T-cell (primary cell): ENCODE measurements at regions not wholly inside any gene's neighbourhood (a gene's known extent, or its start where the extent isn't known, plus 50 kb on each side); places are given as distances from the start of the nearest gene placed in this dataset.
A peak's percentile ranks its signal among the peaks of the same experiment; 100 is the strongest.
"Not testable (repeated sequence)": the region's sequence is repeated elsewhere in the genome, so short reads cannot be mapped to it uniquely, and the experiment has no call there.

Source experiments
- ATAC-seq, 4 experiments: fragments of 200-7000 bp in 3 of 4; fragments of 150-1000 bp in 1 of 4; cut with Tn5 transposase; replicated peaks in 1 of 4; 1 replicate in 3 of 4; 2 replicates in 1 of 4; pipeline ENCODE4 v1.10.0; 2021; ENCODE audit warnings: moderate library complexity in 3 of 4, mild to moderate bottlenecking in 2 of 4, moderate number of reproducible peaks in 1 of 4
- CTCF ChIA-PET, 2 donors: fragments of 300-600 bp; sonication (Branson Sonifier 250); formaldehyde crosslinking; loops; one replicate each; lab custom pipeline; 2022; ENCODE audit warnings: antibody characterized with exemption in 2 of 2; lab: Charles Lee
- POLR2A ChIA-PET, 2 donors: fragments of 300-600 bp; sonication (Branson Sonifier 250); formaldehyde crosslinking; loops; one replicate each; lab custom pipeline; 2022; ENCODE audit warnings: antibody characterized with exemption in 2 of 2; lab: Charles Lee
- DNase-seq, 35 experiments: peaks; one replicate each; pipeline versions ENCODE4 v3.0.0 to v3.0.0-alpha.2; 2013 to 2023
- H3K27ac ChIP-seq: one replicate; pipeline ENCODE4 v1.5.1; 2013; ENCODE audit warnings: low read length
- H3K27me3 ChIP-seq, 2 experiments: replicated peaks in 1 of 2; 1 replicate in 1 of 2; 2 replicates in 1 of 2; pipeline versions ENCODE4 v1.6.1 to v1.7.0; 2013; ENCODE audit warnings: low read length in 1 of 2, mixed read lengths in 1 of 2; ENCODE audit not compliant: control insufficient read depth in 2 of 2, insufficient read depth in 2 of 2; ENCODE audit errors: extremely low read depth in 1 of 2
- H3K36me3 ChIP-seq, 2 donors: 1 replicate in 1 of 2; 2 replicates in 1 of 2; pipeline versions ENCODE4 v1.6.1 to v1.7.0; 2013; ENCODE audit warnings: low read length in 1 of 2; ENCODE audit not compliant: control insufficient read depth in 2 of 2, insufficient read depth in 1 of 2; ENCODE audit errors: extremely low read depth in 1 of 2
- H3K4me1 ChIP-seq, 2 experiments: 1 replicate in 1 of 2; 2 replicates in 1 of 2; pipeline versions ENCODE4 v1.6.1 to v1.7.0; 2013; ENCODE audit warnings: low read length in 2 of 2, mixed read lengths in 1 of 2; ENCODE audit not compliant: insufficient read depth in 2 of 2, control insufficient read depth in 1 of 2; ENCODE audit errors: extremely low read depth in 1 of 2
- H3K4me3 ChIP-seq, 2 donors: 1 replicate in 1 of 2; 2 replicates in 1 of 2; pipeline versions ENCODE4 v1.5.1 to v1.7.0; 2013; ENCODE audit warnings: mild to moderate bottlenecking in 2 of 2, low read length in 1 of 2, moderate library complexity in 1 of 2; ENCODE audit not compliant: control insufficient read depth in 1 of 2; ENCODE audit errors: extremely low read depth in 1 of 2
- H3K9me3 ChIP-seq: 2 replicates; pipeline ENCODE4 v1.7.0; 2013
- H3K27ac Mint-ChIP-seq, 2 donors: one replicate each; pipeline ENCODE4 v1.8.0; 2020 to 2021; ENCODE audit warnings: mild to moderate bottlenecking in 2 of 2, mixed read lengths in 2 of 2
- H3K27me3 Mint-ChIP-seq, 2 donors: one replicate each; pipeline ENCODE4 v1.8.0; 2021 to 2022; ENCODE audit warnings: mixed read lengths in 2 of 2
- H3K36me3 Mint-ChIP-seq: one replicate; pipeline ENCODE4 v1.8.0; 2021; ENCODE audit warnings: mixed read lengths
- H3K4me1 Mint-ChIP-seq, 3 donors: one replicate each; pipeline ENCODE4 v1.8.0; 2020 to 2022; ENCODE audit warnings: mixed read lengths in 3 of 3, mild to moderate bottlenecking in 1 of 3
- H3K4me3 Mint-ChIP-seq, 3 donors: one replicate each; pipeline ENCODE4 v1.8.0; 2020 to 2022; ENCODE audit warnings: mild to moderate bottlenecking in 3 of 3, mixed read lengths in 3 of 3, moderate library complexity in 3 of 3
- H3K9me3 Mint-ChIP-seq, 3 donors: one replicate each; pipeline ENCODE4 v1.8.0; 2020 to 2022; ENCODE audit warnings: mixed read lengths in 3 of 3
- WGBS: methylation state at CpG from one replicate; pipeline ENCODE4 v1.1.5; 2013; ENCODE audit warnings: missing lambda C conversion rate; ENCODE audit not compliant: insufficient coverage; 5-methylcytosine and 5-hydroxymethylcytosine counted together

- H3K9me3 Mint-ChIP-seq, H3K27ac Mint-ChIP-seq, ATAC-seq, H3K9me3 ChIP-seq, H3K27ac ChIP-seq, DNase-seq, H3K4me3 ChIP-seq, POLR2A ChIA-PET, H3K4me3 Mint-ChIP-seq, H3K36me3 ChIP-seq, H3K36me3 Mint-ChIP-seq: not testable (repeated sequence)
- CTCF ChIA-PET = interaction anchor here in 1 of 2 donors (0.6 kb wide), 1 partner anchor 381 kb away, joined by 3 read pairs; no protein-coding TSS in a partner anchor
- Mint-ChIP-seq H3K27me3 (peaks cover 13 to 36% of the 10 kb centered on the region in 2 donors), H3K4me1 (peaks cover 12 to 18% (median 14%) of the 10 kb centered on the region in 3 donors)
- peaks cover 6 to 42% of the 10 kb centered on the region in 2 experiments for H3K27me3 ChIP-seq
- H3K4me1 ChIP-seq = peaks cover 0 to 15% of the 10 kb centered on the region in 2 experiments
- no CpG with 5 or more reads among the region's 4 CpGs for WGBS
These were observed 131.6 kb downstream of the KCNJ12 start for GRCh38 chr17:21507806-21508205.

- Mint-ChIP-seq H3K27ac (no peak overlapping the region), H3K36me3 (no peaks in the 10 kb centered on the region), H3K9me3 (no peaks in the 10 kb centered on the region), H3K4me1 (peaks cover 12 to 18% (median 15%) of the 10 kb centered on the region in 3 donors), H3K4me3 (no peak overlapping the region), H3K27me3 (peaks cover 13 to 36% of the 10 kb centered on the region in 2 donors)
- no peaks in the 10 kb centered on the region for H3K36me3 ChIP-seq
- no CpG with 5 or more reads among the region's 2 CpGs for WGBS
- peaks cover 6 to 44% of the 10 kb centered on the region in 2 experiments for H3K27me3 ChIP-seq
- H3K4me1 ChIP-seq = peaks cover 0 to 16% of the 10 kb centered on the region in 2 experiments
- ATAC-seq (no peak), DNase-seq (no peak)
- no peak overlapping the region for H3K27ac ChIP-seq
- no peak overlapping the region for H3K4me3 ChIP-seq
- ChIA-PET CTCF (interaction anchor here in 1 of 2 donors (0.6 kb wide), 1 partner anchor 381 kb away, joined by 3 read pairs; no protein-coding TSS in a partner anchor), POLR2A (no interaction called here)
- H3K9me3 ChIP-seq = no peaks in the 10 kb centered on the region
These were observed 132.1 kb downstream of the KCNJ12 start for GRCh38 chr17:21508211-21508610.

GRCh38 chr17:21509356-21509755 is 133.2 kb downstream of the KCNJ12 start:
- Mint-ChIP-seq H3K27me3 (peaks cover 15 to 36% of the 10 kb centered on the region in 2 donors), H3K4me1 (peaks cover 12 to 18% (median 15%) of the 10 kb centered on the region in 3 donors)
- H3K9me3 ChIP-seq, H3K27ac Mint-ChIP-seq, H3K27ac ChIP-seq, CTCF ChIA-PET, ATAC-seq, POLR2A ChIA-PET, DNase-seq, H3K36me3 ChIP-seq, H3K9me3 Mint-ChIP-seq, H3K36me3 Mint-ChIP-seq, H3K4me3 Mint-ChIP-seq, H3K4me3 ChIP-seq: not testable (repeated sequence)
- Histone ChIP-seq H3K4me1 (peaks cover 0 to 16% of the 10 kb centered on the region in 2 experiments), H3K27me3 (peaks cover 6 to 46% of the 10 kb centered on the region in 2 experiments)
- no CpG with 5 or more reads among the region's 1 CpG for WGBS

GRCh38 chr17:21510686-21511362 is 134.7 kb downstream of the KCNJ12 start:
- ChIA-PET CTCF (interaction anchor here (0.5 to 3.3 kb wide), 12 partner anchors 38 to 391 kb away, joined by 3 to 67 read pairs (median 4); no protein-coding TSS in a partner anchor), POLR2A (no interaction called here)
- Histone ChIP-seq H3K27me3 (peaks cover 6 to 38% of the 10 kb centered on the region in 2 experiments), H3K36me3 (no peaks in the 10 kb centered on the region), H3K27ac (no peak overlapping the region), H3K4me3 (peak overlapping the region; percentile 30 to 62), H3K9me3 (no peaks in the 10 kb centered on the region), H3K4me1 (peaks cover 0 to 16% of the 10 kb centered on the region in 2 experiments)
- Mint-ChIP-seq H3K27ac (no peak overlapping the region), H3K4me1 (peaks cover 12 to 18% (median 15%) of the 10 kb centered on the region in 3 donors), H3K36me3 (no peaks in the 10 kb centered on the region), H3K9me3 (no peaks in the 10 kb centered on the region), H3K4me3 (peak overlapping the region; percentile 58 to 77 (median 69)), H3K27me3 (peaks cover 18 to 30% of the 10 kb centered on the region in 2 donors)
- ATAC-seq (peak in 2 of 4 experiments; percentile 25 to 33), DNase-seq (peak in 1 of 35 experiments; percentile 17)
- 40% methylated on average over 6 of the region's 14 CpGs for WGBS

GRCh38 chr17:21511363-21512195 is 135.4 kb downstream of the KCNJ12 start:
- Histone ChIP-seq H3K27me3 (peaks cover 6 to 31% of the 10 kb centered on the region in 2 experiments), H3K9me3 (no peaks in the 10 kb centered on the region), H3K27ac (no peak overlapping the region), H3K36me3 (no peaks in the 10 kb centered on the region), H3K4me3 (peak overlapping the region; percentile 30 to 62), H3K4me1 (peaks cover 0 to 16% of the 10 kb centered on the region in 2 experiments)
- ATAC-seq (peak; percentile 70 to 86 (median 82)), DNase-seq (peak in 34 of 35 experiments; percentile 29 to 76 (median 50))
- ChIA-PET CTCF (interaction anchor here (0.5 to 3.3 kb wide), 13 partner anchors 21 to 392 kb away, joined by 3 to 67 read pairs (median 3); no protein-coding TSS in a partner anchor), POLR2A (interaction anchor here in 1 of 2 donors (0.7 kb wide), 1 partner anchor 249 kb away, joined by 12 read pairs; no protein-coding TSS in a partner anchor)
- peaks cover 19 to 30% of the 10 kb centered on the region in 2 donors for H3K27me3 Mint-ChIP-seq
- H3K4me3 Mint-ChIP-seq = peak overlapping the region; percentile 58 to 77 (median 69)
- no peaks in the 10 kb centered on the region for H3K36me3 Mint-ChIP-seq
- 6% methylated on average over 68 of the region's 78 CpGs for WGBS
- H3K4me1 Mint-ChIP-seq = peaks cover 12 to 18% (median 15%) of the 10 kb centered on the region in 3 donors
- no peak overlapping the region for H3K27ac Mint-ChIP-seq
- no peaks in the 10 kb centered on the region for H3K9me3 Mint-ChIP-seq
